GM18873 (cell line): ENCODE measurements at regions not wholly inside any gene's neighbourhood (a gene's known extent, or its start where the extent isn't known, plus 50 kb on each side); places are given as distances from the start of the nearest gene placed in this dataset.
A peak's percentile ranks its signal among the peaks of the same experiment; 100 is the strongest.

Experiments used
- ATAC-seq: cut with Tn5 transposase; IDR thresholded peaks from one replicate; pipeline ENCODE4 v1.9.1; 2021; ENCODE audit warnings: mild to moderate bottlenecking, moderate library complexity, moderate number of reproducible peaks; ENCODE audit not compliant: unreplicated experiment, low FRiP score

- no peak for ATAC-seq
These were observed 252.3 kb upstream of the FGGY start for GRCh38 chr1:59044535-59045121.

GRCh38 chr1:59045137-59045536 is 251.8 kb upstream of the FGGY start:
- ATAC-seq = no peak

DNA sequence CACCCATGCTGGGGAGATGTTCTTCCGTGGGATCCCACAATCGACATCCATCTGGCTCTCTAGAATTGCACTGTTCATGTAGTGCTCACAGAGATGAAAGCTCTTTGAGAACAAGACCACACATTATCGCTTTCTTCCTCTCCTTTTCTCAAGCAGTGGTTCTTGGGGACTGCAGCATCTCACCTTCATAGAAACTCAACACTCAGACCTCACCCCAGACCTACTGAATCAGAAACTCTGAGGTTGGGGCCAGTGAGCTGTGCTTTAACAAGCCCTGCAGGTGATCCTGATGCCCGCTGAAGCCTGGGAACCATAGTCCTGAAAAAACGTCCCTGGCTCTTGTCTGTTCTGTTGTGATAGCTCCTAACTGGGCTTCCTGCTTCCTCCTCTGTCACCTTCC is 251.3 kb upstream of the FGGY start:
- no peak for ATAC-seq

DNA sequence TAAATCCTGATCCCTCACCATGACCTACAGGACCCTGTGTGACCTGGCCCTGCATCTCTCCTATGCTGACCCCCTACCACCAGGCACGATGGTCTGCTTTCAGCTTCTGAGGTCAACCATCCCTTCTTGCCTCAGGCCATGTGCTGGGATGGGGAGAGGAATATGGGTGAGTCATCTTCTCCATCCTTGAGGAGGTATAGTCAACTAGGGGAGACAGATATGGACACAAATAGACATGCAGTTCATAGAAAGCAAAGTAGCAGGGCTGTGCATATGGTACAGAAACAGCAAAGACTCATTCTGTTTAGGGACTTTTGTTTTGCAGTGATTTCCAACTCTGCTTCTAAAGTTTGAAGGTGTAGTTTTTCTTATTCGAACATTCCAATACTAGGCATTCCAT is 250.8 kb upstream of the FGGY start:
- no peak for ATAC-seq

GRCh38 chr1:59046730-59047157 is 250.2 kb upstream of the FGGY start:
- peak; percentile 81 for ATAC-seq

- ATAC-seq = no peak
These were observed 245.9 kb upstream of the FGGY start for GRCh38 chr1:59051007-59051406.

DNA sequence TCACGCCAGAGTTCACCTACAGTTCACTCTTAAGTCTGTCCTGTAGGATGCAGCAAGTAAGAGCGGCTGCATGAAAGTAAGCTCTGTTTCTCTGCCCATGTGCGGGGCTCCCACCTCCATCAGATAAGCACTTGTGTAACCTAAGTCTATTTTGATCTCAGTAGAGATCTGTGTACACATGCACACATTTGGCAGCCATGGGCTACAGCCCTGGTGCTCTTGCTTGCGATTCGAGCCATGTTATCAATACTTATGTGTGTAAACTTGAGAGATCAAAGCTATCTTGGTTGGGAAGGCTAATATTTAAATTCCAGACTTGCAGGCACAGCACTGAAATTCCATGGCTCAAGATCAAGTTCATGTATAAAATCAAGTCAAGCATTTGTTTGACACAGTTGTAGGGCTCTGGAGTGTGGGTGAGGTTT is 244.7 kb upstream of the FGGY start:
- ATAC-seq = no peak

DNA sequence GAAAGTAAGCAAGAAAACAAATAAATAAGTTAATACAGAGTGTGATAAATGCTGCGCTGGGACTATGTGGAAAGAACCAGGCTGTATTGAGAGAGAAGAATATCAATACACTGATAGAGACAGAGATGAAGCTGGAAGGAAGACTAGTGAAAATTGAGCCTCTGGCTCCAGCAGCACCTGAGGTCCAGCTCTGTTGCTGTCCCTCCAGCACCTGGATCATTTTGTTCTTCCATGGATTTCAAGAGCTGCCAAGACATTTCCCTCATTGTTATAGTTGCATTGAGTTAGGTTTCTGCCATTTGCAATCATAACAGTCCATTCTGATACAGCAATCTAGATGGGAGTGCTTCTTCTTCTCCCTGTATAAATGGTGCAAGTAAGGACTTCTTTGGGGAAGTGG is 242.7 kb upstream of the FGGY start:
- ATAC-seq = no peak

- no peak for ATAC-seq
These were observed 240.8 kb upstream of the FGGY start for GRCh38 chr1:59055908-59056719.

GRCh38 chr1:59057211-59057694 is 239.6 kb upstream of the FGGY start:
- ATAC-seq = no peak

DNA sequence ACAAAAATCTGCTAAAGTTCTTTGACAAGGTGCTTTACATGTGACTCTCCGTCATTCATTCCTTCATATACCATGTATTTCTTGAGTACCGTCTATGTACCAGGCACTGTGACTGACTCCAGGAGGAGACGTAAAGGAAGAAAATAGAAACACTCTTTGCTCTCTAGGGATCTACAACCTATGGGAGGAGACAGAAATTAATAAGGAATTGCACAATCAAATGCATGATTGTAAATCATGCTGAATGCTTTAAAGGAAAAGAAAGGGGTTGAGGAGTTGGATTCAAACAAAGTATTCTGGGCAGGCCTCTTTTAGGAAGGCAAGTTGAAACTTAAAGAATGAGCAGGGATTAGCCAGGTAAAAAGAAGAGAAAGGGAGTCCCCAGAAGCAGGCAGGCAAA is 239.1 kb upstream of the FGGY start:
- no peak for ATAC-seq

- no peak for ATAC-seq
These were observed 238.0 kb upstream of the FGGY start for GRCh38 chr1:59058665-59059439.

GRCh38 chr1:59061876-59062275 is 235.0 kb upstream of the FGGY start:
- ATAC-seq = no peak

DNA sequence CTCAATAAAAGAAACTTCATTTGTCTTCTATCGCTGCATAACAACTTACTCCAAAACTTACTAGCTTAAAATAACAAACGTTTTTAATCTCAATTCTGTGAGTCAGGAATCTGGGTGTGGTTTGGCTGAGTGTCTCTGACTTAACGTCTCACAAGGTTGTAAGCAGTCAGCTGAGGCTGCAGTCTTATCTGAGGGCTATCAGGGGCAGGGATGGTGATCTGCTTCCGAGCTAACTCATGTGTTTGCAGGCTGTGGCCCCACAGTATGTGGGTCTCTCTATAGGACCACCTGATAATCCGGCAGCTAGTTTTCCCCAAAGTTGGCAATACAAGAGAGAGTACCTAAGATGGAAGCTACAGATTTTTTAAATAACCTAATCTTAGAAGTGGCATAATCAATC is 234.2 kb upstream of the FGGY start:
- no peak for ATAC-seq

- no peak for ATAC-seq
These were observed 233.4 kb upstream of the FGGY start for GRCh38 chr1:59063501-59063900.

GRCh38 chr1:59064592-59064991 is 232.3 kb upstream of the FGGY start:
- no peak for ATAC-seq

- no peak for ATAC-seq
These were observed 230.7 kb upstream of the FGGY start for GRCh38 chr1:59066236-59066635.

DNA sequence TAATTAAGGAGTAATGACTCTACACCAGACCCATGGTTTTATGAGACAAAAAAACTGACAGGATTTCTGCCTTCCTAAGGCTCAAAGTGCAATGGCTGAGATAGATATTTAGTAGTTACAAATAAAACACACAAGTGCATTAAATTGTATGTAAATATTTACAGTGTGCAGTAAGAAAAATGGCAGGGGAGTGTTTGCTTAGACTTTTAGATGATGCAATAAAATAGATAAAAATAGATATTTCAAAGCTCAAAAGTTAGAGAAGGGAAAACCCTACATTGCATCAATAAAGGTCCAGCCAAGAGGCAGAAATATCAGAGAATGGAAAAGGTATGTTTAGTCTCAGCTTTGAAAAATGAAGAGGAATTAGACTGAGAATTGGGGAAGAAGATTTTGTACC is 226.3 kb upstream of the FGGY start:
- no peak for ATAC-seq

DNA sequence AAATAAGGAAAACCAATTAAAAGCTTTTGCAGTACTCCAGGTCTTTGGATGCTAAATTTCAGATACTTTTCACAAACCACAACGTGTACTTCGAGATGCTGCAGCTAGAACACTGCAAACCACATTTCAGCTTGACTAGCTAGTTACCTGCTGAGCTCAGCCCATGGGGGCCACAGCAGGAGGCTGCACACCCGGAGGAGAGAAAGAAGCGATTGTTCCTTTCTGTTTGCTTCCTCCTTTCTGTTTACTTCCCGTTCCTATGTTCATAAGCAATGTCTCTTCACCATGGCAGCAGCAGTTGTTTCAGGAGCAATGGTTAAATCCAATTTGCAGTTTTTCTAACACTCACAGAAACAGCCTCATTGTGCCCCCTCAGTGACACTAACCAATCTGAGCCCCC is 225.6 kb upstream of the FGGY start:
- ATAC-seq = no peak

- no peak for ATAC-seq
These were observed 224.9 kb upstream of the FGGY start for GRCh38 chr1:59071876-59072582.

DNA sequence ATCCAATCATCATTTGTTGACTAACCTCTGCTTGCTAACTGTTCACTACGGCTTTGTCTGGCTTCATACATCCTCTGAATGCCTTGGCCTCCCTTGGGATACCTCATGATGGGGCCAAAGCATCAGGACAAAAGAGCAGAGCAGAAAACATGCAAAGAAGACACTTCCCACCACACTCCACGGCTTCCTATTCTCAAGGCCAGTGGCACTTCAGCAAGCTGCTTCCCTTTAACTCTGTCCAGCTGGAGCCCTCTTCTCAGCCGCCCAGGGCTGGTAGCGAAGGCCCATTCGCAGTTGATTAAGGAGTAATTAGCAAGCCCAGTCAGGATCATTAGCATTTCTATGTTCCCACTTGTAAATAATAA is 224.3 kb upstream of the FGGY start:
- no peak for ATAC-seq
